IMR-90 (cell line): ENCODE measurements at regions not wholly inside any gene's neighbourhood (a gene's known extent, or its start where the extent isn't known, plus 50 kb on each side); places are given as distances from the start of the nearest gene placed in this dataset.
"Not testable (repeated sequence)": the region's sequence is repeated elsewhere in the genome, so short reads cannot be mapped to it uniquely, and the experiment has no call there.

Experiments
- ATAC-seq: fragments of 200-7000 bp; cut with Tn5 transposase; 2 replicates; pipeline ENCODE4 v1.9.1; 2020; ENCODE audit warnings: low read depth, mild to moderate bottlenecking, moderate library complexity
- BruUV-seq: library from RNA; stranded (reverse); fragments of 400-500 nt; replicated peaks from 2 replicates; lab custom pipeline; 2021; lab: Mats Ljungman, UMichigan
- CTCF ChIA-PET: fragments of 300-600 bp; formaldehyde crosslinking; extraction: SDS; loops from one replicate; lab custom pipeline; 2021; ENCODE audit warnings: antibody characterized with exemption; lab: Yijun Ruan, JAX
- POLR2A ChIA-PET: fragments of 300-600 bp; sonication (Branson Sonifier 250); formaldehyde crosslinking; loops from one replicate; lab custom pipeline; 2022; ENCODE audit warnings: antibody characterized with exemption; ENCODE audit not compliant: unreplicated experiment; lab: Charles Lee
- DNase-seq: peaks from one replicate; pipeline ENCODE4 v3.0.0; 2013
- H2AFZ ChIP-seq: replicated peaks from 2 replicates; pipeline ENCODE3; 2013; ENCODE audit warnings: low read length, mild to moderate bottlenecking; ENCODE audit not compliant: poor library complexity
- H2AK5ac ChIP-seq: 2 replicates; pipeline ENCODE4 v1.6.1; 2013; ENCODE audit warnings: low read depth, low read length, inconsistent platforms
- H2AK9ac ChIP-seq: replicated peaks from 2 replicates; pipeline ENCODE3; 2013; ENCODE audit warnings: mild to moderate bottlenecking, low read depth, low read length, moderate library complexity; ENCODE audit not compliant: poor library complexity
- H2BK120ac ChIP-seq: 2 replicates; pipeline ENCODE4 v1.6.1; 2013; ENCODE audit warnings: low read depth, low read length, inconsistent platforms
- H2BK15ac ChIP-seq: 3 replicates; pipeline ENCODE4 v1.6.1; 2013; ENCODE audit warnings: low read depth, low read length, inconsistent platforms
- H2BK20ac ChIP-seq: 2 replicates; pipeline ENCODE4 v1.6.1; 2013; ENCODE audit warnings: low read depth, mild to moderate bottlenecking, inconsistent platforms, low read length, moderate library complexity
- H2BK5ac ChIP-seq: 2 replicates; pipeline ENCODE4 v1.6.1; 2013; ENCODE audit warnings: mild to moderate bottlenecking, low read depth, low read length, inconsistent platforms; ENCODE audit not compliant: poor library complexity, severe bottlenecking
- H3K14ac ChIP-seq: replicated peaks from 2 replicates; pipeline ENCODE4 v1.6.1; 2013; ENCODE audit warnings: low read depth, low read length, inconsistent platforms
- H3K18ac ChIP-seq: 2 replicates; pipeline ENCODE4 v1.6.1; 2013; ENCODE audit warnings: low read depth, low read length, control low read depth
- H3K23ac ChIP-seq: 2 replicates; pipeline ENCODE4 v1.6.1; 2013; ENCODE audit warnings: low read depth, low read length, inconsistent platforms
- H3K27ac ChIP-seq: 2 replicates; pipeline ENCODE4 v1.5.1; 2013; ENCODE audit warnings: mild to moderate bottlenecking, control low read depth, low read length; ENCODE audit not compliant: insufficient read depth
- H3K27me3 ChIP-seq: 2 replicates; pipeline ENCODE4 v1.6.1; 2013; ENCODE audit warnings: low read length; ENCODE audit not compliant: control insufficient read depth, insufficient read depth
- H3K36me3 ChIP-seq: 2 replicates; pipeline ENCODE4 v1.6.1; 2013; ENCODE audit warnings: low read length, mixed read lengths; ENCODE audit not compliant: control insufficient read depth, insufficient read depth
- H3K4ac ChIP-seq: 2 replicates; pipeline ENCODE4 v1.6.1; 2013; ENCODE audit warnings: low read depth, low read length, inconsistent platforms
- H3K4me1 ChIP-seq: 2 replicates; pipeline ENCODE4 v1.6.1; 2013; ENCODE audit warnings: low read length, mixed read lengths; ENCODE audit not compliant: control insufficient read depth, insufficient read depth
- H3K4me2 ChIP-seq: 2 replicates; pipeline ENCODE4 v1.6.1; 2013; ENCODE audit warnings: low read depth, mild to moderate bottlenecking, control low read depth, low read length, moderate library complexity
- H3K4me3 ChIP-seq: 2 replicates; pipeline ENCODE4 v1.5.1; 2013; ENCODE audit warnings: low read depth, mild to moderate bottlenecking, control low read depth, low read length, moderate library complexity; ENCODE audit not compliant: insufficient read depth
- H3K56ac ChIP-seq: 2 replicates; pipeline ENCODE4 v1.6.1; 2013; ENCODE audit warnings: low read length, inconsistent platforms; ENCODE audit not compliant: insufficient read depth; ENCODE audit errors: extremely low read depth
- H3K79me1 ChIP-seq, 2 experiments: 2 replicates each; pipeline ENCODE4 v1.6.1; 2013; ENCODE audit warnings: low read length in 2 of 2, inconsistent platforms in 1 of 2, low read depth in 1 of 2
- H3K9ac ChIP-seq: 2 replicates; pipeline ENCODE4 v1.6.1; 2013; ENCODE audit warnings: low read depth, low read length, control low read depth
- H3K9me1 ChIP-seq: 2 replicates; pipeline ENCODE4 v1.6.1; 2013; ENCODE audit warnings: low read length, inconsistent platforms; ENCODE audit not compliant: insufficient read depth
- H3K9me3 ChIP-seq: 2 replicates; pipeline ENCODE4 v1.6.1; 2013; ENCODE audit warnings: low read length; ENCODE audit not compliant: control insufficient read depth, insufficient read depth
- H4K20me1 ChIP-seq: 2 replicates; pipeline ENCODE4 v1.6.1; 2013; ENCODE audit warnings: low read length, inconsistent platforms; ENCODE audit not compliant: insufficient read depth
- H4K5ac ChIP-seq: 2 replicates; pipeline ENCODE4 v1.6.1; 2013; ENCODE audit warnings: mild to moderate bottlenecking, low read depth, low read length, control low read depth
- H4K8ac ChIP-seq, 2 experiments: 2 replicates each; pipeline ENCODE4 v1.6.1; 2013; ENCODE audit warnings: low read depth in 2 of 2, low read length in 2 of 2, control low read depth in 1 of 2, inconsistent platforms in 1 of 2
- H4K91ac ChIP-seq: 2 replicates; pipeline ENCODE4 v1.6.1; 2013; ENCODE audit warnings: low read depth, low read length, inconsistent platforms; ENCODE audit not compliant: insufficient read depth
- WGBS, 2 experiments: methylation state at CpG; one replicate each; pipeline versions ENCODE4 v1.1.5 to v1.1.7; 2013; ENCODE audit warnings: missing lambda C conversion rate in 2 of 2; ENCODE audit not compliant: insufficient read length in 1 of 2; ENCODE audit errors: extremely low coverage in 2 of 2; 5-methylcytosine and 5-hydroxymethylcytosine counted together
- dilution Hi-C: fragments of 300-500 bp; cut with HindIII; formaldehyde crosslinking; loops from one replicate; pipeline ENCODE4 v1.14.3; 2018; ENCODE audit warnings: low sequenced_read_pairs; ENCODE audit not compliant: unreplicated experiment
- in situ Hi-C: fragments of 300-500 bp; cut with MboI; formaldehyde crosslinking; loops from 3 replicates; pipeline ENCODE4 v1.14.3; 2019; ENCODE audit warnings: low sequenced_read_pairs, inconsistent platforms, mixed read lengths
- intact Hi-C: fragments of 100-400 bp; cut with micrococcal nuclease; formaldehyde crosslinking; loops from 2 replicates; pipeline ENCODE4 v1.10.0; 2022

- dilution Hi-C loops: not testable (repeated sequence)
These were observed 88.5 kb upstream of the MSH6 start for GRCh38 chr2:47694451-47694850.

GRCh38 chr2:47690706-47691325 lies 92.1 kb upstream of the MSH6 start:
- H2AK9ac ChIP-seq, H3K27me3 ChIP-seq, H3K56ac ChIP-seq, dilution Hi-C loops, H4K5ac ChIP-seq, H3K4me2 ChIP-seq, ATAC-seq, H3K4ac ChIP-seq, H3K27ac ChIP-seq, H4K8ac ChIP-seq, H3K4me1 ChIP-seq, H4K20me1 ChIP-seq, POLR2A ChIA-PET, H3K9ac ChIP-seq, H2BK15ac ChIP-seq, H2BK20ac ChIP-seq, BruUV-seq, H3K14ac ChIP-seq, H3K4me3 ChIP-seq, H2BK5ac ChIP-seq, H2AK5ac ChIP-seq, H3K9me1 ChIP-seq, DNase-seq, H3K23ac ChIP-seq, H3K18ac ChIP-seq, CTCF ChIA-PET, H3K9me3 ChIP-seq, H3K79me1 ChIP-seq, in situ Hi-C loops, H2BK120ac ChIP-seq, H3K36me3 ChIP-seq, H4K91ac ChIP-seq, H2AFZ ChIP-seq, intact Hi-C loops: not testable (repeated sequence)
- 93% methylated on average over 8 of the region's 44 CpGs; no CpG with 5 or more reads in 1 of the 2 experiments for WGBS, 2 experiments

More at GRCh38 chr2:47694451-47694850, 88.5 kb upstream of the MSH6 start:
- in situ Hi-C loops, H3K23ac ChIP-seq, DNase-seq, H3K18ac ChIP-seq, H2AK5ac ChIP-seq, H3K4me1 ChIP-seq, ATAC-seq, H3K36me3 ChIP-seq, H3K9me1 ChIP-seq, H3K4me3 ChIP-seq, H3K9ac ChIP-seq, H2BK20ac ChIP-seq, H3K79me1 ChIP-seq, H3K4me2 ChIP-seq, H4K20me1 ChIP-seq, H2BK15ac ChIP-seq, H3K9me3 ChIP-seq, BruUV-seq, intact Hi-C loops, H2AK9ac ChIP-seq, H4K5ac ChIP-seq, H4K8ac ChIP-seq, CTCF ChIA-PET, POLR2A ChIA-PET, H3K4ac ChIP-seq, H2BK120ac ChIP-seq, H2AFZ ChIP-seq, H3K14ac ChIP-seq, H3K27ac ChIP-seq, H2BK5ac ChIP-seq, H3K56ac ChIP-seq, H4K91ac ChIP-seq: not testable (repeated sequence)
- peaks cover 20% of the 10 kb centered on the region for H3K27me3 ChIP-seq
- WGBS, 2 experiments: 100% methylated on average over 2 of the region's 13 CpGs; no CpG with 5 or more reads in 1 of the 2 experiments
